GM19238 (cell line): ENCODE measurements at regions not wholly inside any gene's neighbourhood (a gene's known extent, or its start where the extent isn't known, plus 50 kb on each side); places are given as distances from the start of the nearest gene placed in this dataset.

ENCODE experiments used
- DNase-seq: peaks from one replicate; pipeline ENCODE4 v3.0.0; 2011; ENCODE audit warnings: low spot score; ENCODE audit not compliant: insufficient read length

DNA sequence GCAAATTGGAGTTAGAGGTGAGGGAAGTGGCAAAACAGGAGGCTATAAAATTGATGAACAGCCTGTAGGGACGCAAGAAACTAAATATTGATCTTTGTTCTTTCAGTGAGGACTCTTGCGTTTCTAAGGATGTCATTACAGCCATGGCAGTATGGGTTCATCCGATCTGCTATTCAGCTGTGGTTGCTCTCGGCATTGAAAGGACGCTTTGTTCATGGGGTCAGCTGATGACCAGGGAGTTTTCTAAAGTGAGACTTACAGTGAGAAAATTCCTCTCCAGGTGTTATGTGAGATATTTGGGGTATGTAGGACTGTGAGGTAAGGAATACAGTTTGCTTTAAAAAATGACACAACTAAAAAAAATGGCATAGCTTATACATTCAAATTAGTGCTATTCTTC lies 52.7 kb upstream of the PELI1 start:
- no peak for DNase-seq

DNA sequence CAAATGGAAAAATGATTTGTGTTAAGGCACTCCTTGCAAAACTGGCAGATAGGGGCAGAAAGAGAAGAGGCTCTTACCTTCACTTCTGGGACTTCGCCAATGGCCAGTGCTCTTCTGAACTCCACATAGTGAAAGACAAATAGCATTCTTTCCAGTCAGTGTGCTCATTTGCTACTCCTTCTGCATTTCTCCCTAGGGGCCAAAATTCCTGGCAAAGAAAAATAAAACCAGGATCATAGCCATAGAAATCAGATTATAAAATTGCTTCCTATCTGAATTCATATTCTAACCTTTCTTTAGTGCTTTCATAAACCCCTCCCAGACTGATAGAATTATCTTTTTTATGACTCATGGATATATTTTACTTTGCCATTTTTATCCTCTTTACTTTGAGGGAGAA lies 56.9 kb upstream of the PELI1 start:
- no peak for DNase-seq

DNA sequence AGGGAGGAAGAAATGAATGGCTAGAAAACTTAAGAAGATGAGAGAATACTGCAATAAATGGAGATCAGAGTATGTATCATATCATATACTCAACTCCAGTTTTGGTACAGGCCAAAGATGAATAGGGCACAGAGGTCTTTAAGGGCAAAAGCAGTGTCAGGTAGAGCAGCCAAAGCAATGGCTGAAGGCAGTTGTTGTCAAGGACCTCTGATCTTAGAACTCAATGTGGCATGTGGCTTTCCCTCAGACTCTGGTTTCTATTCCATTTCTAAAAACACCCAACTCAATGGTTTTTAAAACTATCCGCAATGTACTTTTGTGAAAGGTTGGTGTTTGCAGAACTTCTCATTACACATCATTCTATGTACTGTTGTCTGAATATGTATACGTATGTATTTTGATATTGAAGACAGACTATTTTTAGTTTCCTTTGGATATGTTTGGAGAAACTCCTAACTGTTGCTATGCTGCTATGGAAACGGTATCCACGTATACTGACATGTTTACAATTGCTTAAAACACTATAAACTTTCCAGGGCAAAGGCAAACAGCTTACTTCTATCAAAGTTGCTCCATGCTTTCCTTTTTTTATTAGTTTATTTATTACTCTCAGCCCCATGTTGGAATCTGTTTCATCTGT lies 58.1 kb upstream of the PELI1 start:
- no peak for DNase-seq

DNA sequence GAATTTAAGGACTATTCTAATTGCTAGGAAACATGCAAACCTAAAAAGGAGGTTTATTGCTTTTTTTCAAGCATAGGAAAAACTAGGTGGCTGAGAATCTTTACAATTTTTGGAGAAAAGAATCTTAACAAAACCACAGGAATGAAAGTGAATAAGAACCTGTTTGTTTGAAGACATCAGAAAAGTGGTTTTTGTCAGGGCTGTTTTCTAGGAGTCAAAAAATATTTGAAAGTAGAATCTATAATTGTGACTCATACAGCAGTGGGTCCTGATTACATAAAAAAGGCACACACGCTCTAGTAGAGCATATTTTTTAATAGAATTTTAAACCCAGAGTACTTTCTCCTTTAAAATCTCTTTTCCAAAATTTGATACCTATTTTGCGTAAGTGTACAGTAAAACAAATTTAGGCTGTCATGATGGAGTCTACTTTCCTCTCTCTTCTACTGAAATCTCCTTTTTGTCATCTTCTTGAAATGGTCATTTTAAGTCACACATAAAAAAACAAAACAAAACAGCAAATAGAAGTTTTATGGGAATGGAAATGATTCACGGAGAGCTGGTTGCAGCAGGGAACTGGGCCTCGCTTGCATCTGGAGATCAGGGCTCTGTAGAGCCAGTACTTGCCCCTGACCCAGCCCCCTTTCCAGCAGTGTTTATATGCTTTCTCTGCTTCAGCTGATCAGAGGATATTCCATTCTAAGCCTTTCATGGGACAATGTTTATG lies 59.1 kb upstream of the PELI1 start:
- no peak for DNase-seq

DNA sequence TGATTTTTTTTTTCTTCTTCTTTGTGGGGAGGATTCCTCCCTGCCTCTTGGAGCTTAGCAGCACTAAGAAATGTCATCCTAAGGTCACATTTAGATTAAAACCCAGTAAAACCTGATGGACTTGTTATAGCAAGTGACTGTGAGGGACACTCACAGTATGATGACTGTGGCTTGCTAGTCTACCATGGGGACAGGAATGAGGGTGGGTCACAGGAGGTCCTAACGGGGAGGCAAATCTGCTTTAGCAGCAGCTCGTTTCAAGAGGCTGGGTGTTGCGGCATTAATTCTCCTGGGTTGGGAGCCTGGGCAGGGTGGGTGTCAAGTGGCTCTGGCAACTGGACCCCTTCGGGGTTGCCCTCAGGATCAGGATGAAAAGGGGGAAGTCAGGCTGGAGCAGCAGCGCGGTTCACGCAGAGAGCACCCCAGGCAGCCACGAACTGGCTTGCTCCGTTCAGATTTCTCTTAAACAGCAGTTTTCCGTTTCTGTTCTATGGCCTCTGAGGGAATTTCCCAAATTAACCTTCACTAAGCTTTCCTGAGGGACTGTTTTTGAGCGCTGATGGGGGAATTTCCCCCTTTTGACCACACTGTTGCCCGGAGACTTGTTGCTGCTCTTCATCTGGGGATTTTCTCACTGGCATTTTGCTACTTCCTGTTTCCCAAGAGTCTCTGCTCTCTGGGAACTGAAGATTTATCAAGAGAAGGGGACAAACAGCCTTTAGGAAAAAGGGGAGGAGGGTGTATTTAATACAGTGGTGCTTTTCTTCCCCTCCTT lies 59.8 kb upstream of the PELI1 start:
- DNase-seq = peak; percentile 32

DNA sequence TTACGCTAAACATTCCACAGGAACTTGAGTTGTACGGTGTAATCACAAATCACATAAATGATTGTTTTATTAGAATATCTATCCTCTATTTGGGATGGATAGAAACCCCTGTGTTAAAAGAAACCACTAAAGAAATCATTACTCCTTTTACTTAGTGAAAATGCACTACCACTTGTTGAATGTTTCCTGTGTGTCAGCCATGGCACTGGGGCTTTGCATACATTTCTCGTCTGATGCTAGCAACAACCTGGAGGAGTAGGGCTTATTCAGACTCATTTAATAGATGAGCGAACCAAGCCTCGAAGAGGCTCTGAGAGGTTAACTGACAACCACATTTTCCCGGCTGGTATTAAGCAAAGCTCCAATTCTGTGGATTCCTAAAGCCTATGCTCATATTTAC lies 60.5 kb upstream of the PELI1 start:
- no peak for DNase-seq

DNA sequence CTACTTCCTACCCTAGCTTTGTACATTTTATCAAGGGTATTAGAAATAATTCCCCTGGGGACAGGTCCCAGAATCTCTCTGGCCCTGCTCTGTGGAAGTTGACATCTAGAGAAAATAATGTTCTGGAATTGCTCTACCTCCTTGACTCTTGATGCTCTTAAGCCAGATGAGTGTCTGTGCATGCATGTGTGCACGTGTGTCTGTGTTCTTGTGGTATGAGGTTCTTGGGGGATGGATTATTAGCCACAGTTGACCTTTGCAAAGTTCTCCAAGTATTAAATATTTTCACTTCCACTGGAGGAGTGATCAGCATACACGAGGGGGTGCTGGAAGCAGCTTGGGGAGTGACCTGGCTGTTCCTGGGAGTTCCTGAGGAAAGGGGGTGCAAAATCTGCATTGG lies 61.2 kb upstream of the PELI1 start:
- DNase-seq = no peak

DNA sequence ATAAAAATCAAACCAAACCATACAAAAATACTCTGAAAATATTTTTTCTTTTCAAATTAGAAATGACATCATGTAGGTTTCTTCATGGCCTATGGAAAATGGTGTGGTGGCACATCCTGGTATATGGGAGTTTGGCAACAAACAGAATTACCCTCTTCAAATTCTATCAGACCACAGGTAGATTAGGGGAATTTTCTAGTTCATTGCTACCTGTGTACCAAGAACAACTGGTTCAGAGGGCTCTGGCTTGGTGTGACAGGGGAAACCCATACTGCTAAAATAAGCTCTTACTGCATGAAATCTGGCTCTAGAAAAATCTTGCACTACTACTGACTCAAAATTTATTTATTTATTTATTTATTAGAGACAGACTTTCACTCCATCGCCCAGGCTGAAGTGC lies 63.4 kb upstream of the PELI1 start:
- DNase-seq = no peak

DNA sequence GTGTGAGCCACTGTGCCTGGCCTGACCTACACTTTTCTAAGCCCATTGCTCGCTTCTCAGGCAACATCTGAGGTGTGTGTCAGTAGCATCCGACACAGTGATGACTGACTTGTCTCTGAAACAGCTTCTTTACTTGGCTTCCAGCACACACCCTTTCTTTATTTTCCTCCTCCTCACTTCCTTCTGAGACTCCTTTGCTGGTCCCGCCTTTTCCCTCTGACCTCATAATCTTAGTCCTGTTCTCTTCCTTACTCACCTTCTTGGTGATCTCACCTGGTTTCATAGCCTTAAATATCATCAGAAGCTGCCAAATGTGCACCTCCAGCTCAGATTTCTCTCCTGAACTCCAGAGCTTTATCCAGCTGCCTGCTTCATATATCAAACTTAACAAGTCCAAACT lies 66.6 kb upstream of the PELI1 start:
- DNase-seq = no peak

DNA sequence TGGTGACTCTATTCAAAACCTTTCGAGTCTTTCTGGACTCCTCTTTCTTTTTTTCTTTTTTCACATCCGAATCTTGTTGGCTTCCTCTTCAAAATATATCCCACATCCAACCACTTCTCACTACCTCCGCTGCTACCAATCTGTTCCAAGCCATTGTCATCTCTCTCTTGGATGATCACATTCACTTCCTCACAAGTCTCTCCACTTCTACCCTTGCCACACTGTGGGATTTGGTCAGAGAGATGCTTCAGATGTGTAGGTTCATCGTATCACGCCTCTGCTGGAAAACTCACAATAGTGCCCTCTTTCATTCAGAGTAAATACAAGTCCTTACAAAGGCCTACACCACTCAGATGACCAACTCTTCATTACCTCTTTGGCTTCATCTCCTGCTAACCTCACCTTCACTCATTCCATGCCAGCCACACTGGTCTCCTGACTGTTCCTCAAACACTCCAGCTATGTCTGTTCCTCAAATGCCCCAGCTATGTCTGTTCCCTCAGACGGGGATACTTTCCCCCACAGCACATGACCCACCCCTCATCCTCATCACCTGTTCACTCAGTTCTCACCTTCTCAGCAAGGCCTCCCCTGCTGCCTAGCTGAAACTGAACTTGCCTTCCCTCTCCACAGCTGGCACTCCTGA lies 67.2 kb upstream of the PELI1 start:
- no peak for DNase-seq

DNA sequence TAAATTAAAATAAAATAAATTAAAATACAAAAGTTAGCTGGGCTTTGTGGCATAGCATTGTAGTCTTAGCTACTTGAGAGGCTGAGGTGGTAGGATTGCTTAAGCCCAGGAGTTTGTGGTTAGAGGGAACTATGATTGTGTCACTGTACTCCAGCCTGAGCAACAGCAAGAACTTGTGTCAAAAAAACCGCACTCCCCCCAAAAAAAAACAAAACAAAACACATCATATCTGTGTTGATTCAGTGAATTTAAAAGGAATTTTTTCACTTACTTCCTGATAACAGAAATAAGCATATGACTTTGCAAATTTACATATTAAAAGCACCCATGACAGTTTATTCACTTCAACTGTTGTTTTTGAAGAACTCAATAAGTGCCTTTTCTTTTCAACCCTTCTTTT lies 68.1 kb upstream of the PELI1 start:
- no peak for DNase-seq

DNA sequence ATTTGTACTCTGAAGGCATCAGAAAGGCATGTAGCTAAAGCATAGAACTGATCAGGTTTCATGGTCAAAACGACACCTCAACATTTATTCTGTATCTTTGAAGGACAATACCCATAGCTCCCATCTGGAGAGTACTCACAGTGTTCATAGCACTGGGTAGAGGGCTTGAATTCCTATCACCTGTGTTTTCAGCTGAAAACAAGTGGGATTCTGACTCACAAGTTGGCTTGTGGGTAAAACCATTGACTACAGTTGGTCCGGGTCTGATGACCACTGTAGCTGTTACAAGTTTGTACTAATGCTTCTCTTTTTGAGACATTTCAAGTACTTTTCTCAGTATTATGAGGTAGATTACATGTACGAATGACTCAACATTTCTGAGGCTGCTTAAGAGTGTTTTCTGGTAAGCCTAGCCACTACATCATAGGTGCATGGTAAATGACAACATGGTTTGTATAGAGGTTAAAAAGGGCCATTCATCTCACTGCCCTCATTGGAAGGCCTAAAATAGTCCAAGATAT lies 68.6 kb upstream of the PELI1 start:
- no peak for DNase-seq

DNA sequence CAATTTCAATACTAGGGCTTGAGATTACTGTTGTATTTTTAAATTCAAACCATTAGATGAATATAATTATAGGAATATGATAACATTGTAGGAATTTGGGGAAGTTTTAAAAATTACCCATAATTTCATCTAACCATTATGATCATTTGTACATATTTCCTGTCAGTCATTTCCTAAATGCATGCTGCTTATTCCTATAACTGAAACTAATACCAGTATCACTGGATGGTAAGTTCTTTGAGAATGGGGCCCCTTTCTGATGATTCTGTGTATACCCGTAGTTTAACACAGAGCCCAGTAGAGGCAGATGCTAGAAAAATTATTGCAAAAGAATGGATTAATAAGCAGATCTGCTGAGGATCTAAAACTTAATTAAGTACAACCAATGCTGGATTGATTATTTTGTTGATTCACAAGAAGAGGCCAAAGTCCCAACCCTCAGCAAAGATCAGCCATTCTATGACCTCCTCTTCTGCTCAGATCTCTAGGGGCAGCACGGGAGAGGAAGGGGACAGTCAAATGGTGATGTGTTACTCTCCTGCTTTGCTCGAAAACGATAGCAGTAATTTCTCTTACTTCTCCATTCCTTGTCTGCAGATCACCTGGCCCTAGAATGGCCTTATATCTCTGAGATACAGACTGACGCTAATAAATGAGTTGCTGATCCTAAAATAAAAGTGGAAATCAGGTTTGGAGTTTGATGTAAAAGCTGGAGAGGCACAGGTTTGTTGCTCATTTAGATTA lies 69.5 kb upstream of the PELI1 start:
- no peak for DNase-seq

DNA sequence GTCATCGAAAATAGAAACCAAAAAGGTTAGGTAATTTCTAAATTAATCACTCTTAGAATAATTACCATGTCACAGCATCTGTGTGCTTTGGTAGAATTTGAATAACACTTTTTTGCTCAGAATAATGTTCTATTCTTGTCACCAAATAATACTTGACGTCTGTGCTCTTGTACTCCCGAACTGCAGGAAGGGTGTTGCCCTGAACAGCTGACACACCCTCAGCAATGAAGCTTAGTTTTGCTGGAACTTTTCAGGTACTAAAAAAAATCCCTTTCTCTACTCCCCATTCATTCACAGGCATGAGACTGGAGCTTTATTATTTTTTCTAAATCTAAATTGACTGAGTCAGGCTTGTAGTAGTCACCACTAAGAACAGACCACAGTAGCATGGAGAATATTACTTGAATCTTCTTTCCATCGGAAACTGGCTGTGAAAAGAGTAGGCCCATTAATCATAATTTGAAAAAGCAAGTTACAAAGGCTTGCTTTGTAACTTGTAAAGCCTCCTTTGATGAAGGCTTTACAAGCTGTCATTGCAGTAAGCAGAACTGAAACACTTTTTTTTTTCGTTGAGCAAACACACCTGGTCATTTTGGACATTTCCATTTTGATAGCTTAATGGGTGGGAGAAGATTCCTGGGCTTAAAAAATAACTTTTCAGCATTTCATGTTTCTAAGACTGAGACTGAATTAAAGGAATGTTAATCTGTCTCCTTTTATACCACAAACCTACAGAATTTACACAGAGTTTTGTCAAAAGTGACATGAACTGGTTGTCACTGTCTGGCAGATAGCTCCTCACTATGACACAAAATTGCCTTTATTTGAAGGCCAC lies 70.3 kb upstream of the PELI1 start:
- DNase-seq = no peak

DNA sequence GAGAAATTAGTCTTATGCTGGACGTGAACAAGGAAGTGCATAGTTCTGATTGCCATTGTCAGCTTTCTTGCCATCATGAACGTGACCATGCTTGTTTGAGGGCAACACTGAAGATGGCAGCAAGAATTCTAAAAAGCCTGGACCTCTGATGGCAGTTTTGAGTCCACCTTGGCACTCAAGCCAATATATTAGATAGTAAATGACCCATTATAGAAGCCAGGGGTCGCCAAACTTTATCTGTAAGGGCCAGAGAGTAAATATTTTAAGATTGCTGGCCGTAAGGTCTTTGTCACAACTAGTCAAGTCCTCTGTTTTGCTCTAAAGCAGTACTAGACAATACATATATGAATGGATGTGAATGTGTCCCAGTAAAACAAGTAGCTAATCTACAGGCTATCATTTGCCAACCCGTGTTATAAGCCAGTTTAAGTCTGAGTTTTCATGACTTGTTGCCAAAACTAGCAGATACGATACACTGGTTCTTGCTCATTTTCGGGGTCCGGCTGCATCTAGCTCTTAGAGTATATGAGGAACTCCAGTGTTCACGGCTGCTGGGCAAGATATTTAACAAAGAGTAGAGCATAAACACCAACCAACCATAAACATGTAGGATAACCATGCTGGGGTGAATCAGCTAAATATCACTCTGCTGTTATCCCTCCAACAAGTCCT lies 73.1 kb upstream of the PELI1 start:
- DNase-seq = no peak

DNA sequence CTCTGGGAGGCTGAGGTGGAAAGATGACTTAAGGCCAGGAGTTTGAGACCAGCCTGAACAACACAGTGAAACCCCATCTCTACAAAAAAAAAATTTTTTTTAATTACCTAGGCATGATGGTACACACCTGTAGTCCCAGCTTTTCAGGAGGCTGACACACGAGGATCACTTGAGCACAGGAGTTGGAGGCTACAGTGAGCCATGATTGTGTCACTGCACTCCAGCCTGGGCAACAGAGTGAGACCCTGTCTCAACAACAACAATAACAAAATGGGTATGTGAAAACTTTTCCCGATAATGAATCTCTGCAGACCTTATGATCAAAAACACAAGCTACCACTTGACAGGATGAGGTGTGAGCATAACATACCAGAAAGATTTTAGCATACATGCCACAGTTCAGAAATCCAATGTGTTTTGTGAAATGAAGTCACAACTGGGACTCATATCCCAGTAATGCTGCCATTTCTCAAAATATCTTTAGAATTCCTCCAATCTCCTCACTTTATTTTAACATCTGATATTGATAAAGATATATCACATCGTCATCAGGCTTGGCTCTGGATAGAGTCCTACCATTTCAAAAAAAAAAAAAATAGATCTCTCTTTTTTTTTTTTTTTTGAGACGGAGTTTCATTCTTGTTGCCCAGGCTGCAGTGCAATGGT lies 74.0 kb upstream of the PELI1 start:
- DNase-seq = no peak

DNA sequence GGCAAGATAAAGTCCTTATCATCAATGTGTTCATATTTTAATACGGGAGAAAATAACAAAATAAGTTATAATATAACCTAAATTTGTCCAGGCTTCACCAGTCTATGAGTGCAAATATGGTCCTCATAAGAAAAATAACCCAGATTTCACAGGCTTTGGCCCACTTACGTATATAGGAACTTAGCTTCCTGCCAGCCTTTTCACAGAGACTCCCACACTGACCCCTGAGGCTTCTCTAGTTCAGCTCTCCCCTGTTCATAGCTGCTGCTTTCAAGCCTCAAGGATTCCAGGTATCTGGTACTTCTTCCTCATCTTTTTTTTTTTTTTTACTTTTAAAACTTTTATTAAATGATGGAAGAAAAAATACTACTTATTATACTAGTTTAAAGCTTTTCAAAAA lies 74.9 kb upstream of the PELI1 start:
- DNase-seq = no peak

DNA sequence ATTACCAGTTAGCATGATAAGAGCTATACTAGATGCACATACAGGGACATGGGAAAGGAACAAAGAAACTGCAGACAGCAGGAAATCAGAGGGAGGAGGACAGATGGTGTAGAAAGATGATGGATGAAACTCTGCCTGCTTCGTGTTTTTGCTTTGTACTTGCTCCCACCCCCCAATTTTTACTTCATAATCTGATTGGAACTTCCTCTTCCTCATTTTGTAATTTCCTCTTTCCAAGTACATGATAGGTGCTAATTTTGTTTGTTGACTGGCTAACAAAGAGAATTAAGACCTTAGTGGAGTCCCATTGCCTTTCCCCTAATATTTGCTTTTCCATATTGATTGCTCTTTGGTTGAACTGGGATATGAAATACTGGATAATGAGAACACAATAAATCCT lies 76.0 kb upstream of the PELI1 start:
- no peak for DNase-seq

DNA sequence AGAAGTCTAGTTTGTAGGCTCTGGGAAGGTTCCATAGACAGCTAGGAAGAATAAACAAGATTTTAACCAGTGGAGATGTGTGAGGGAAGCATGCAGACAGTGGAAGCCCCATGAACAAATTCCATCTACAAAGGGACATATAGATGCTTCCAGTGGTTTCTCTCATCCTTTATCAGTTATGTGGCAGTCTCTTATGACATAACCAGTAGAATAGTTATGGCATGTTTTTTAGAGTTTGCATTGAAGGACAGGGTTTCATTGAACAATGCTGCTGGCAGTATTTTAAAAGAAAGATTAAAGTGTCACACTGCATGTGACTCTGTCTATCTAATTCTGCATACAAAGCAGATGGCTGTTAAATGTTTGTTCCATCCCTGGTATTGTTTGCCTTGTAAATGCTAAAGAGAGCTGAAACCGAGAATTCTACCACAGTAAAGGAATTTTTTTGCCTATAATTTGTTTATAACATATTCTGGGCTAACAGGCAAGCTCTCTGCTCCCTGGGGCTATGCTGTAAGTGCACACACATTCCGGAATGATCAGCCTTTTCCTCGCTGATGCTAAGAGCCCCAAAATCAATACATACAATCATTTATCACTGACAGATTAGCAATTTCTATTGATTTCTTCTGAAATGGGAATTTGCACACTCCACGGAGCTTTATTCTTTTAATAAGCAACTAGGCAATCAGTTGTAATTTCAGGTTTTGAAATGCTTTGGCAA lies 76.8 kb upstream of the PELI1 start:
- no peak for DNase-seq
